GM18498 (cell line): ENCODE measurements at regions not wholly inside any gene's neighbourhood (a gene's known extent, or its start where the extent isn't known, plus 50 kb on each side); places are given as distances from the start of the nearest gene placed in this dataset.

Experiments
- ATAC-seq: cut with Tn5 transposase; IDR thresholded peaks from one replicate; pipeline ENCODE4 v1.9.1; 2021; ENCODE audit warnings: mild to moderate bottlenecking, moderate library complexity; ENCODE audit not compliant: unreplicated experiment

DNA sequence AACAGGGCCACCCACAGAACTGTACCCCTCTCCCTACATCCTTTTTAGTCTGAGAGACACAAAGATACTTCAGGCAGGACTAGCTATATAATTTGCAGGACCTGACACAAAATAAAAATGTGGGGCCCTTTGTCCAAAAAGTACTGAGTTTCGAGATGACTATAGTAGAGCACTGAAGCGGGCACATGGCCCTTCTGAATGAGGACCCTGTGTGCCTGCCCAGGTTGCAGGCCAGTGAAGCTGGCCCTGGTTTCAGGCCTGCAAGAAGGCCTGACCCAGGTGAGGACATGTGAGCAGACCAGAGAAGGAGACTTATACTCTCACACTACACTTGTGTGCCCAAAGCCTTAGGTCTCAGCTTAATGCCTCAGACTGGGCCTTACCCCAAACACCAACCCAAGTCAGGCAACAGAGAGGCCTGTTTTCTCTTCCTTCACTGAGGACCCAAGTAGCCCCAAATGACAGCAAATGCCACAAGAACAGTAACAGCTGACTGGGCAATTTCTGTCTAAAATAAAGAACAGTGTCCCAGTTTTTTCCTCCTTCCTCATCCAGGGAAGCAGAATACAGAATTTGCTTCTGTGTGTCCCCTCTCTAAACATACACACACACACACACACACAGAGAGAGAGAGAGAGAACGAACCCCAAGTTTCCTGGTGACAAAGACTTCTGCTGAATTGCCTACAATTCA lies 100.9 kb upstream of the ARHGEF3 start:
- ATAC-seq, result no peak

- no peak for ATAC-seq
These were observed 99.1 kb upstream of the ARHGEF3 start for GRCh38 chr3:56900801-56901200.

GRCh38 chr3:56899851-56900250 lies 98.1 kb upstream of the ARHGEF3 start:
- no peak for ATAC-seq

GRCh38 chr3:56899078-56899477 lies 97.3 kb upstream of the ARHGEF3 start:
- no peak for ATAC-seq

GRCh38 chr3:56896357-56896756 lies 94.6 kb upstream of the ARHGEF3 start:
- no peak for ATAC-seq

DNA sequence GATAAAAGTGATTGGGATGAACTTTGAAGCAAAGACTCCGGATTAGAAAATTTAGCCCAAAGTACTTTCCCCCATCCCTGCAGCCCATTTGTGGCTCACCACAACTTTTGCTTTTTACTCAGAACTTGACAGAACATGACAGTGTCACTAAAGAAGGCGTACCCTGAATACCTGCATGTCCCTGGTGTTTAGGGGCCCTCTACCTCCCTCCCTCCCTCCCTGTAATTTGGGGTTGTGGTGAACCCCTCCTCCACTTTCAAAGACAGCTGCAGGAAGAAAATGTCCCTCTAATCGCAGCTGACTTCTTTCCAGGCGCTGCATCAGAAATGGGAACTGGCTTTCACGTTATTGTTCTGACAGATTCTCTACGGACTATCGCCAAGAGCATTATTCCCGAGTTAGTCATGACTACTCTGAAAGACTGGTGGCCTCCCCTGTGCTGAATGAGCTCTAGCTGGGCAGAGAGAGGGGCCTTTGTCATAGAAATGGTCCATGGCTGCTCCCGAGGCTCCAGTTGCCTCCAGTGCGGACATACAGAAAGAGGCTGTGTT lies 93.2 kb upstream of the ARHGEF3 start:
- no peak for ATAC-seq

DNA sequence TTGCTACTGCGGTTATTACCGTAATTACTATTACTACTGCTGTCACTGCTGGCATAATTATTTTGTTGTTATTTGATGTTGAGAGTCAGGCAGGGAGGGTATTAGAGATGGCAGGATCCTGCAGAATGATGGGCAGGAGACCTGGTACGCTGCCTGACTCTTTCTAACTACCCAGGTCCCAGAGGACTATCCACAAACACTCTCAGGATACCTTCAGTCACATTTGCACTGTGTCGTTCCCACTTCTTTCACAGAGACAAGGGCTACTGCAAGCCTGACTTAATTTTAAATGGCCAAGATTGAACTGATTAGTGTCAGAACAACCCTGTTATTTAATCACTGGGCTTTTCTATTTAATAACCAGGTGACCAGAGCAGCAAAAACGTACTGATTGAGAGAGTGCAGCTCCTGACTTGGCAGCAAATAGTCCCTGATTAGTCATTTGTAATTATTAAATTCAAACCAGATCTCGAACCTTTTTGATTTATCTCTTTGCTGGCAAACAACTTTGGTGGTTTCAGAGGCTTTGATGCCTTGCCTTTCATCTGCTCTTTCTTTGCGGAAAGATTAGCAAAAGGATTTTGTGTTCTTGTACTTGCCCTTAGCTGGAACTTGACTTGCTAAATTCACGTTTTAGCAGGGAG lies 88.8 kb upstream of the ARHGEF3 start:
- ATAC-seq, result no peak

DNA sequence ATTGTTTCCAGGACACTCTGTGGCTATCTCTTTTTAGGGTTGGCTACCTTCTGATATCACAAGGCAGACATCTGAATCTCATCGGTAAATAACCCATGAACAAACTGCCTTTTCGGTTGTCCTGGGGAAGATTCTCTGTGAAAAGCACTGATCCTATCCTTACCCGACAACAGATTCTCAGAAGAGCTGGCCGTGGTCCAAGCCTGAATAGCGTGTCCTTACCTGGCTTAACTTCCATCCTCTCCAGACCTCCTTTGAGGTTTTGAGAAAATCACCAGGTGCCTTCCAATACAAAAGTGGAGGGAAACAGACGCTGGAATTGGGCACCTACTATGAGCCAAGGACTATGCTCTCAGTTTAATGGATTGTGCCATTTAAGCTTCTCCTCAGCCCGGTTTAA lies 87.4 kb upstream of the ARHGEF3 start:
- ATAC-seq, result no peak

DNA sequence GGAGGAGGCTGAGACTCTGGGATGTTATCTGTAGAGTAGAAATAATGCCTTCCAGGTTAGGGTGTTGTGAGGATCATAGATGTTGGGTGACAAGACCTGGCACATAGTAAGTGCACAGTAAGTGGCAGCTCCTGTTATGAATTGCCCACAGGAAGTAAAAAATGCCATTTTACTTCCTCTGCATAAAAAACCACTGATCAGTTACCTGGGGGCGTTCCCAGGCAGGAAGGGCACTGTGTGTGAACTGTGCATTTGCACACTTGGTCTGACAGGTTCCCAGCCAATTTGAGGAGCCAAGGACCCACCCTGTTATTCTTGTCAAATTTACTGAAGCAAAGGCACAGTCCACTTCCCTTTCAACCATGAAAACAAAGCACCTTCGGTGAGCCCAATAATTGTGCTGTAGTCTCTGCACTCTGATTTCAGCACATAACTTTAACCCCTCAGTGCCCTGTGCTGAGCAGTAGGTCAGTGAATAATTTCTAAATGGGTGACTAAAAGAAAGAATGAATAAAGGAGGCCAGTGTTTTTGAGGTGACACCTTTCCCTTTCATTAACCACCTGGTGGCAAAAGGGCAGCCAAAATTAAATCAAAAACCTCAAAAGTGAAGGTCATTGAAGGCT lies 85.8 kb upstream of the ARHGEF3 start:
- no peak for ATAC-seq

DNA sequence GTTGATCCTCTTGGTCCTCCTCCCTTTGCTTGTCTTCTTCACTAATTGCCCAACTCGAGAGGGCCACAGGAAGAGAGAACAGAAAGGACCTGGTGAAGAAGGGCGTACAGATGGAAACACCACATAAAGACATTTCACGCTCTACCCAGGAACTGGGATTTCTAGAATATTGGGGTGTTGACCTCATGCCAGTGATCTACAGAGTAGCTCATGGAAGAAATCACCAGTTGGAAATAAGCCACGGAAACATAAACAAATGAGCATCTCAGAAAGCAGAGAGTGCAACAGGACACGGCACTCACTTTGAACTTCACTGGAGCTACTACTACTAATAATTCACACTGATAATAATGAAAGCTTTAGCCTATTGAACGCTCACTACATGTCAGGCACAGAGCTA lies 84.6 kb upstream of the ARHGEF3 start:
- ATAC-seq, result no peak

DNA sequence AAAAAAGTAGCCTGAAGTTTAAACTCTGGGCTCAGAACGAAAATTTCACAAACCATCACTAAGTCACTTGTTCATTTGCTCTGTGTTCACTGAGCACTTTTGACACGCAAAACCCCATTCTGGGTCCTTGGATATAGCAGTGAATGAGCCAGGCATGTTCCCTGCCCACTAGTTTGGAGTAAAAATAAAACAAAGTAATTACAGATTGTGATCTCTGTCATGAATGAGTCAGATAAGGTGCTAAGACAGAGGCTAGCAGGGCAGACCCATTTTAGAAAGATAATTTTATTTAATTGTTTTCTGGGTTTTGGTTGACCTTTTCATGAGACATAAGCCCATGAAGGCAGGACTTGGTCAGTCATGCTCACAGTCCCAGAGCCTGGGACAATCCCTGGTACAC lies 84.1 kb upstream of the ARHGEF3 start:
- ATAC-seq, result no peak

GRCh38 chr3:56885453-56885852 lies 83.7 kb upstream of the ARHGEF3 start:
- no peak for ATAC-seq

DNA sequence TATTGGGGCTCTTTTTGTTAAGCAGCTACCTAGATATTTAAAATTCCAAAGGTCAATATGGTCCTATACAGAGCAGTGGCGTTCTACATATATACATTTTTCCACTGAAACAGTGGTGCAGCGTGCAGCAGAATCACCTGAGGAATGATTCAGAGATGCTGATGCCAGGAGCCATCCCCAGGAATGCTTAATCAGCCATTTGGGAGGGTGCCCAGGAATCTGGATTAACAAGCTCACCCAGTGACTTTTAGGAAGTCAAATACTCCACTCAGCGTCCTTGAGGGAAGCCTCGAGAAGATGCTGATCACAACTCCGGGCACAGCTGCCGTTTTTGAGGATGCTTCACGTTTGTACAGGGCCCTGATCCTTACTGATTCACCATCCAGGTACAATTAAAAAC lies 82.6 kb upstream of the ARHGEF3 start:
- ATAC-seq, result no peak

GRCh38 chr3:56883828-56884227 lies 82.1 kb upstream of the ARHGEF3 start:
- ATAC-seq, result no peak

DNA sequence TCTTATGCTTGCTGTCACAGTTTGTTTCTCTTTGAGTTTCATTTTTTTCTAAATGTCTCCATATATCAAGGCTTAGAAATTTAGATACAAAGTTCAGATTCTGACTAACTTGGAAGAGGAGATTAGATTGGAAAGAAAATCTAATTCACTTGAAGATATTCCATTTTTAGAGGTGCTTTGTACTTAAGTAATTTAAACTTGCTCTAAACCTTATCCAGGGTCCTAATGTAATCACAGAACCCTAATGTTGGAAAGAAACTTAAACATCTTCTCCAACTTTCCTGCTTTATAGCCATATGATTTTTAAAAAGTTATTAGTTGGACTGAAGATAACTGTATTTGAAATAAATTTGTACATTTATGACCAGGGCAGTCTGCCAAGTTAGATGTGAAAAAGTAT lies 81.1 kb upstream of the ARHGEF3 start:
- no peak for ATAC-seq

GRCh38 chr3:56881841-56882240 lies 80.1 kb upstream of the ARHGEF3 start:
- no peak for ATAC-seq

DNA sequence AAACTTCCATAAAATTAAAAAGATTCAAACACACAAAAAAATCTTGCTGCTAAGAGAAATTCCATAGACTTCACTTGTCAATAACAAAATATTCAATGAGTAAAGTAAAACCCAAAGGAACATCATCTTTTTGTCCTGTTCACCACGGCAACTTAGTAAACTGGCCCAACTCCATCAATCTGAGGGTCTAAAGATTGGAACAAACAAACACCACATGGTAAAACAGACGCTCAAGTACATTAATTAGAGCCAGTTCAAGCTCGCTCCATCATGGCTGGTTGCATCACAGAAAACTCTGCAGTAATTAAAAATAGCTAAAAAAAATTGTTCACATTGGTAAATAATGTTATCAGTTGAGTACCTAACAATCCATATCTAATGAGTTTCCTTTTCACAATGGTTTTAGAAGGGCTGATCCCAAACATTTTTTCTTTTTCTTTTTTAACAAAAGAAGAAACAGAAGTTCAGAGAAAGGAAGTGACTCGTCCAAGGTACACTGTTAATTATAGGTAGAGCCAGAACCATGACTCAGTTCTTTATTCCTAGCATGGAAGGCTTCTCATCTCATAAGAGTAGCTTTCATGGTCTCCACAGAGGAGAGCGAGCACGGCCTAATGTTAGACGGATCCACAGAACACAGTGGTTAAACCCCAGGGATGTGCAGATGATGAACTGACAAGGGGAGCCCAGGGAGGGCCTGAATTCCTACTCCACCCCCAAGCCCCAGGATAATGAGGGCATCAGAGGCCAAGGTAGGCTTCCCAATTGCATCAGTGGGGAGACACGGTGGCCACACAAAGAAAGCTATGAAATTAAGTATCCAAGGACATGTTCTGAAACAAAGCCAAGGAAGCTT lies 79.2 kb upstream of the ARHGEF3 start:
- no peak for ATAC-seq

GRCh38 chr3:56879436-56880215 lies 77.9 kb upstream of the ARHGEF3 start:
- ATAC-seq, result no peak

DNA sequence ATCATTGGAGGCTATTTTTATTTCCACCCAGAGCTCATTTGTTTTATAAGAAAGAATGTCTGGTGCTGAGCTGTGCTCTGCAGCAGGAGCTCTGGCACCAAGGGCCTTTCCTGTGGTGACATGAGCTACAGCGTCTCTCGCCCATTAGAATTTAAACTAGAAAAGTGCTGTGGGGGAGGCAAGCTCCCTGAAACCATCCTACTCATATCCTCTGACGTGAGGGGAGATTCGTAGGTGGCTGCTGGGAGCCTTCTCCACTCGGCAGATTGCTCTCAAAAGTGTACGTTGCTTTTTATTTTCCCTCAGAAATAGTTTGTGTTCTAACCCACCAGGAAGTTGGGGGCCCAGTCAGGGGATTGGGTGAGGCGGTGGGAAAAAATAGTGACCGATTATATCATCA lies 76.3 kb upstream of the ARHGEF3 start:
- no peak for ATAC-seq

DNA sequence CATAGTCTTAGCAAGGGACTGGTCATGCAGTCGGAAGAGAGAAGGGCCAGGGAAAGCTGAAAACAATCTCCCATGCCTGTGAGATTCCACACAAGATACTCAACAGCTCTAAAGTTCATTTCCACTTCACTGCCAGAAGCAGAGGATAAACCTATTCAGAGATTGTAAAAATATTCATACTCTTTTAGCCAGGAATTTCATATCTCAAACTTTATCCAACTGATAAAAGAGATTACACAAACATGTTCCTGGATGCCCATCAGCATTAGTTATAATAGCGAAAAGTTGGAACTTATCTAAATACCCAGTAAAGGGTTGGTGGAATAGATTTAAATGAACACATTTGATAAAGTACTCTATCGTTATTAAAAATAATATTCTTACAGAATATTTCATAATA lies 75.2 kb upstream of the ARHGEF3 start:
- no peak for ATAC-seq
